Caco-2 (cell line): ENCODE measurements at regions not wholly inside any gene's neighbourhood (a gene's known extent, or its start where the extent isn't known, plus 50 kb on each side); places are given as distances from the start of the nearest gene placed in this dataset.

Experiments used
- BruUV-seq: library from RNA; stranded (reverse); fragments of 400-500 nt; replicated peaks from 2 replicates; lab custom pipeline; 2021; lab: Mats Ljungman, UMichigan
- CTCF ChIA-PET: fragments of 300-600 bp; sonication (Branson Sonifier 250); formaldehyde crosslinking; loops from one replicate; lab custom pipeline; 2022; ENCODE audit warnings: antibody characterized with exemption; lab: Charles Lee
- POLR2A ChIA-PET: fragments of 300-600 bp; sonication (Branson Sonifier 250); formaldehyde crosslinking; loops from one replicate; lab custom pipeline; 2022; ENCODE audit warnings: antibody characterized with exemption; lab: Charles Lee
- DNase-seq, 2 experiments: peaks; one replicate each; pipeline versions ENCODE4 v3.0.0 to v3.0.0-alpha.2; 2020 to 2022
- H3K27me3 ChIP-seq: replicated peaks from 2 replicates; pipeline ENCODE4 v1.6.0; 2011; ENCODE audit warnings: low read length; ENCODE audit not compliant: control insufficient read depth, insufficient read depth
- H3K36me3 ChIP-seq: 2 replicates; pipeline ENCODE4 v1.5.1; 2011; ENCODE audit warnings: low read length; ENCODE audit not compliant: control insufficient read depth, insufficient read depth
- H3K4me1 ChIP-seq: fragments of 250-450 bp; sonication (Bioruptor Pico); 2 replicates; pipeline ENCODE4 v1.5.1; 2020; ENCODE audit warnings: mild to moderate bottlenecking
- H3K4me3 ChIP-seq: 2 replicates; pipeline ENCODE4 v1.5.1; 2011; ENCODE audit warnings: low read depth, mild to moderate bottlenecking, control low read depth, low read length
- H3K9me3 ChIP-seq: fragments of 250-450 bp; sonication (Bioruptor Pico); 2 replicates; pipeline ENCODE4 v1.5.1; 2020; ENCODE audit warnings: mild to moderate bottlenecking, moderate library complexity
- H3K27ac Mint-ChIP-seq: one replicate; pipeline ENCODE4 v1.8.0; 2022; ENCODE audit warnings: mixed read lengths; ENCODE audit not compliant: unreplicated experiment
- H3K27me3 Mint-ChIP-seq: one replicate; pipeline ENCODE4 v1.8.0; 2022; ENCODE audit warnings: mixed read lengths; ENCODE audit not compliant: insufficient read depth, unreplicated experiment
- H3K36me3 Mint-ChIP-seq: one replicate; pipeline ENCODE4 v1.8.0; 2022; ENCODE audit warnings: mild to moderate bottlenecking, mixed read lengths; ENCODE audit not compliant: insufficient read depth, unreplicated experiment
- H3K4me1 Mint-ChIP-seq: one replicate; pipeline ENCODE4 v1.8.0; 2022; ENCODE audit warnings: low read depth, mixed read lengths; ENCODE audit not compliant: unreplicated experiment
- H3K4me3 Mint-ChIP-seq: one replicate; pipeline ENCODE4 v1.8.0; 2022; ENCODE audit warnings: mild to moderate bottlenecking, moderate library complexity, mixed read lengths; ENCODE audit not compliant: unreplicated experiment
- H3K9me3 Mint-ChIP-seq: one replicate; pipeline ENCODE4 v1.8.0; 2022; ENCODE audit warnings: mixed read lengths; ENCODE audit not compliant: unreplicated experiment
- CTCF ChIP-seq, 2 experiments: fragments of 200-600 bp in 1 of 2; IDR thresholded peaks; 1 replicate in 1 of 2; 2 replicates in 1 of 2; pipeline versions ENCODE4 v1.5.1 to v1.8.0; 2011 to 2022; ENCODE audit warnings: antibody characterized with exemption in 1 of 2, control low read depth in 1 of 2, inconsistent platforms in 1 of 2, low read depth in 1 of 2, low read length in 1 of 2, mild to moderate bottlenecking in 1 of 2, moderate library complexity in 1 of 2; ENCODE audit not compliant: insufficient read depth in 1 of 2, severe bottlenecking in 1 of 2, unreplicated experiment in 1 of 2
- intact Hi-C: fragments of 100-400 bp; cut with micrococcal nuclease; formaldehyde crosslinking; loops from one replicate; pipeline ENCODE4 v1.10.0; 2022; ENCODE audit not compliant: unreplicated experiment

GRCh38 chr9:79246170-79246569 lies 325.6 kb upstream of the TLE4 start:
- DNase-seq: no peak
- no peaks in the 10 kb centered on the region for H3K9me3 ChIP-seq
- no peaks in the 10 kb centered on the region for H3K36me3 ChIP-seq
- Mint-ChIP-seq H3K4me1 (no peaks in the 10 kb centered on the region), H3K27me3 (no peaks in the 10 kb centered on the region), H3K27ac (no peak overlapping the region), H3K4me3 (no peak overlapping the region), H3K36me3 (no peaks in the 10 kb centered on the region), H3K9me3 (no peaks in the 10 kb centered on the region)
- ChIA-PET CTCF (no interaction called here), POLR2A (no interaction called here)
- no TSS peak for BruUV-seq
- TF ChIP-seq CTCF (IDR thresholded peaks at IDR 0.05; ENCODE audit: insufficient read depth in 1 of 2, low read depth in 1 of 2, low read length in 1 of 2, severe bottlenecking in 1 of 2, unreplicated experiment in 1 of 2): no peak
- no peak overlapping the region for H3K4me3 ChIP-seq
- intact Hi-C loops: no loop called here
- H3K4me1 ChIP-seq: no peaks in the 10 kb centered on the region
- H3K27me3 ChIP-seq: no peaks in the 10 kb centered on the region

- Mint-ChIP-seq H3K4me1 (no peaks in the 10 kb centered on the region), H3K27me3 (no peaks in the 10 kb centered on the region), H3K4me3 (no peak overlapping the region), H3K36me3 (no peaks in the 10 kb centered on the region), H3K27ac (no peak overlapping the region), H3K9me3 (no peaks in the 10 kb centered on the region)
- H3K4me3 ChIP-seq: no peak overlapping the region
- BruUV-seq: no TSS peak
- H3K9me3 ChIP-seq: no peaks in the 10 kb centered on the region
- TF ChIP-seq CTCF (IDR thresholded peaks at IDR 0.05; ENCODE audit: insufficient read depth in 1 of 2, low read depth in 1 of 2, low read length in 1 of 2, severe bottlenecking in 1 of 2, unreplicated experiment in 1 of 2): no peak
- DNase-seq: no peak
- no peaks in the 10 kb centered on the region for H3K36me3 ChIP-seq
- ChIA-PET CTCF (no interaction called here), POLR2A (no interaction called here)
- intact Hi-C loops: no loop called here
- no peaks in the 10 kb centered on the region for H3K27me3 ChIP-seq
- H3K4me1 ChIP-seq: no peaks in the 10 kb centered on the region
Measured at GRCh38 chr9:79247021-79247420, 324.7 kb upstream of the TLE4 start.

GRCh38 chr9:79250806-79251205 lies 321.0 kb upstream of the TLE4 start:
- Mint-ChIP-seq H3K9me3 (no peaks in the 10 kb centered on the region), H3K27ac (no peak overlapping the region), H3K4me3 (no peak overlapping the region), H3K4me1 (no peaks in the 10 kb centered on the region), H3K27me3 (no peaks in the 10 kb centered on the region), H3K36me3 (no peaks in the 10 kb centered on the region)
- DNase-seq: no peak
- H3K4me1 ChIP-seq: no peaks in the 10 kb centered on the region
- no peaks in the 10 kb centered on the region for H3K9me3 ChIP-seq
- TF ChIP-seq CTCF (IDR thresholded peaks at IDR 0.05; ENCODE audit: insufficient read depth in 1 of 2, low read depth in 1 of 2, low read length in 1 of 2, severe bottlenecking in 1 of 2, unreplicated experiment in 1 of 2): no peak
- H3K36me3 ChIP-seq: no peaks in the 10 kb centered on the region
- H3K27me3 ChIP-seq: no peaks in the 10 kb centered on the region
- no peak overlapping the region for H3K4me3 ChIP-seq
- CTCF ChIA-PET: no interaction called here
- POLR2A ChIA-PET: no interaction called here
- intact Hi-C loops: no loop called here
- no TSS peak for BruUV-seq
